GM18867 (cell line): ENCODE measurements at regions not wholly inside any gene's neighbourhood (a gene's known extent, or its start where the extent isn't known, plus 50 kb on each side); places are given as distances from the start of the nearest gene placed in this dataset.
"Not testable (repeated sequence)": the region's sequence is repeated elsewhere in the genome, so short reads cannot be mapped to it uniquely, and the experiment has no call there.

ENCODE experiments used
- ATAC-seq: cut with Tn5 transposase; IDR thresholded peaks from one replicate; pipeline ENCODE4 v1.9.1; 2021; ENCODE audit warnings: mild to moderate bottlenecking, moderate library complexity; ENCODE audit not compliant: unreplicated experiment

- ATAC-seq: no peak
These were observed 105.5 kb upstream of the CHD1 start for GRCh38 chr5:99034336-99034735.

GRCh38 chr5:99033014-99033900, 104.5 kb upstream of the CHD1 start:
- peak; percentile 16 for ATAC-seq

GRCh38 chr5:99032234-99033013, 103.6 kb upstream of the CHD1 start:
- ATAC-seq: peak; percentile 45

GRCh38 chr5:99030906-99031440, 102.2 kb upstream of the CHD1 start:
- no peak for ATAC-seq

- ATAC-seq: no peak
These were observed 100.4 kb upstream of the CHD1 start for GRCh38 chr5:99029172-99029571.

- ATAC-seq: not testable (repeated sequence)
These were observed 99.4 kb upstream of the CHD1 start for GRCh38 chr5:99028170-99028569.

GRCh38 chr5:99025298-99026045, 96.7 kb upstream of the CHD1 start:
- ATAC-seq: no peak

- no peak for ATAC-seq
These were observed 94.5 kb upstream of the CHD1 start for GRCh38 chr5:99023330-99023729.

GRCh38 chr5:99022250-99022649, 93.4 kb upstream of the CHD1 start:
- ATAC-seq: no peak

- ATAC-seq: no peak
These were observed 91.9 kb upstream of the CHD1 start for GRCh38 chr5:99020698-99021048.

- peak; percentile 64 for ATAC-seq
These were observed 91.2 kb upstream of the CHD1 start for GRCh38 chr5:99019812-99020697.

- no peak for ATAC-seq
These were observed 90.4 kb upstream of the CHD1 start for GRCh38 chr5:99019254-99019653.

GRCh38 chr5:99010294-99010693, 81.5 kb upstream of the CHD1 start:
- ATAC-seq: no peak

GRCh38 chr5:99008009-99008408, 79.2 kb upstream of the CHD1 start:
- not testable (repeated sequence) for ATAC-seq

- no peak for ATAC-seq
These were observed 76.7 kb upstream of the CHD1 start for GRCh38 chr5:99005506-99005905.

- peak; percentile 100 for ATAC-seq
These were observed 76.2 kb upstream of the CHD1 start for GRCh38 chr5:99004960-99005359.

GRCh38 chr5:99000876-99001275, 72.1 kb upstream of the CHD1 start:
- ATAC-seq: no peak

- ATAC-seq: no peak
These were observed 71.4 kb upstream of the CHD1 start for GRCh38 chr5:99000221-99000620.

- no peak for ATAC-seq
These were observed 70.8 kb upstream of the CHD1 start for GRCh38 chr5:98999631-99000030.

GRCh38 chr5:98997000-98997399, 68.2 kb upstream of the CHD1 start:
- ATAC-seq: no peak
